HUDEP-2 (cell line): ENCODE measurements at regions not wholly inside any gene's neighbourhood (a gene's known extent, or its start where the extent isn't known, plus 50 kb on each side); places are given as distances from the start of the nearest gene placed in this dataset.
"Not testable (repeated sequence)": the region's sequence is repeated elsewhere in the genome, so short reads cannot be mapped to it uniquely, and the experiment has no call there.

Experiments
- DNase-seq, 76 experiments: peaks; one replicate each; lab custom pipeline; 2025; ENCODE audit not compliant: unreplicated experiment in 76 of 76; lab: John Stamatoyannopoulos, UW

DNA sequence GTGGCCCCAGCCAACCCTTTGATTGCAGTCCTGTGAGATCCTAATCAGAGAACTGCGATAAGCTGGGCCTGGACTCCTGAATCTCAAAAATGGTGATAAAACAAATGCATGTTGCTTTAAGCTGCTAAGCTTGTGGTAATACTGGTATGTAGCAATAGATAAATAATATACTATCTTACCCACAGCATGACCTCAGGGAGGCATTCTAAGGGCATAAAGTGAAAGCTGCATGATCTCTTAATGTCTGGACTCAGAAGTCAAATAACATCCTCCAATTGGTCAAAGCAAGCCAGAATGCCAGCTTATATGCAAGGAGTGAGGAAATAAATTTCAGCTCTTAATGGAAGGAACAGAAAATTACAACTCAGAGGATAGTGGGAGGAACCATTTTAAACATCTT, 246.1 kb downstream of the FSIP2 start:
- DNase-seq, result no peak

DNA sequence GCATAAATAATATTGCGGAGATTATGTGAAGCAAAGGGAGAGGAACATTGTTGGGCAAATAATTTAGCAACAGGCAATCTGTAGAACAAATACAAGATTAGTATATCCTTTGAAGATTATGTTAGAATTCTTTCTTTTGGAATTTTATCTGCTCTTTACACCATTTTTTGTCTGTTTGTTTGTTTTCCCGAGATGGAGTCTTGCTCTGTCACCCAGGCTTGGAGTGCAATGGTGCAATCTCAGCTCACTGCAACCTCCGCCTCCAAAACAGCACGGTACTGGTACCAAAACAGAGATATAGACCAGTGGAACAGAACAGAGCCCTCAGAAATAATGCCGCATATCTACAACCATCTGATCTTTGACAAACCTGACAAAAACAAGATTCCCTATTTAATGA, 250.3 kb downstream of the FSIP2 start:
- DNase-seq, result not testable (repeated sequence)

DNA sequence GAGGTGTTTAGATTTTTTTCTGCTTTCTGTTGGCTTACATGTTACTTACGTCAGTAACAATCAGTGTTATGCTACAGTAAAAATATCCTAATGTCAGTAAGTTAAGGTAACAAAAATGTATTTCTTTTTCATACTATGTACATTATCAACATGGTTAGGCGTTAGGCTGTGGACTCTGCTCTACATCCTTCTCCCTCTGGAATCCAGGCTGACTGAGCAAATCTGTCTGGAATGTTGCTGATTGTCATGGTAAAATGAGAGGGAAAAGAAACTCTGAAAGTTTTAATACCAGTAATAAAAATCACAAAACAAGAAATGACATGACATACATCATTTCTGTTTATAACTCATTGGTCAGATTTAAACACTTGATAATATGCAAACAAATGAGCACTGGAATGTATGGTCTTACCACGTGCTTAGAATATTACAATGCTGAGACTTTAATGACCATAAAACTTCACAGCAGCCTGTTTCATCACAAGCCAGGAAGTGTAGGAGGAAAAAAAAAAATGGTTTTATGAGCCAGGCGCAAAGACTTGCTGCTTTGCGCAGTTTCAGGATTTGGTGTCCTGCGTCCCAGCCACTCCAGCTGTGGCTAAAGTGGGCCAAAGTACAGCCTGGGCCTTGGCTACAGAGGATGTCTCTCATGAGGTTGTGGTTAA, 252.4 kb downstream of the FSIP2 start:
- no peak for DNase-seq

DNA sequence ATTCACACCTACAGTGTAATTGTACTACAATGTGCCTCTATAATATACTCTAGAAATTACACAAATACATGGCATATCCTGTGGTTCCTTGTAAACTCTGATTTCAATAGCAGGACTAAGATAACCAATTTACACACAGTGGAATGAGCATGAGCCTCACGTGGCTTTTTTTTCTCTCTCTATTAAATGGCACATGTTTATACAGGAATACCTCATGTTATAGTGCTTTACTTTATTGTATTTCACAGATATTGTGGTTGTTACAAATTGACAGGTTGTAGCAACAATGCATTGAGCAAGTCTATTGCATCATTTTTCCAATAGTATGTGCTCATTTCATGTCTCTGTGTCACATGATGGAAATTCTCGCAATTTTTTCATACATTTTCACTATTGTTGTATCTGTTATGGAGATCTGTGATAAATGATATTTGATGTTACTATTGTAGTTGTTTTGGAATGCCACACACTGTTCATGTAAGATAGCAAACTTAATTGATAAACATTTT, 260.0 kb downstream of the FSIP2 start:
- DNase-seq, result no peak

DNA sequence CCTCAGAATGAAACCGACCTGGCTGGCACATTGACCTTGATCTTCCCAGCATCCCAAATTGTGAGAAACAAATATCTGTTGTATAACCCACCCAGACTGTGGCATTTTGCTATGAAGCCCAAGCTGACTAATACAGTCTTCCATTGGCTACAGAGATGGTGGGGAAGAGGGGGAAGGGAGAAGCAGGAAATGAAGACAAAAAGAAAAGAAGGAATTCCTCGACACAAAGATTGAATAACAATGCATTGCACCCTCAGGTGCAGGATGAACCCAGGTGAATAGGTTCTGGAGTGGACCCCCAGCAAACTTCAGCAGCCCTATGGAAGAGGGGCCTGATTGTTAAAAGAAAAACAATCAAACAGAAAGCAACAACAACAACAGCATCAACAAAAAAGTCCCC, 270.7 kb downstream of the FSIP2 start:
- no peak for DNase-seq

DNA sequence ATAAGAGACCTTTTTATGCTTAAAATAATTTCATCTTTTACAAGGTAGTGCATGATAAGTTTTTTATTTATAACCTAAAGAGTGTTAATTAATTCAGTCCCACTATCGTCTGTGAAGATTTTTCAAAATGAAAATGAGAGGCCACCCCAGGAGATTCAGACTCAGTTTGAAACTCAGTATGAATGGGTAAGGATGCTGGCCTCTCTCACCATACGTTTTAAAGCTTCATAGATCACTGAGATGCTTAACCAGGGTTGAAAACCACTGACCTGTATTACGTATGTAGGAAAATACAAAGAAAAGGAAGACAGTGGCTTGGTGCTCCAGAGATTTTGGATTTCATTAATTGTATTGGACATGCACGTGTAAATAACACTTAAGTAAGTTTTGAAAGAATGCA, 278.7 kb downstream of the FSIP2 start:
- DNase-seq, result no peak

DNA sequence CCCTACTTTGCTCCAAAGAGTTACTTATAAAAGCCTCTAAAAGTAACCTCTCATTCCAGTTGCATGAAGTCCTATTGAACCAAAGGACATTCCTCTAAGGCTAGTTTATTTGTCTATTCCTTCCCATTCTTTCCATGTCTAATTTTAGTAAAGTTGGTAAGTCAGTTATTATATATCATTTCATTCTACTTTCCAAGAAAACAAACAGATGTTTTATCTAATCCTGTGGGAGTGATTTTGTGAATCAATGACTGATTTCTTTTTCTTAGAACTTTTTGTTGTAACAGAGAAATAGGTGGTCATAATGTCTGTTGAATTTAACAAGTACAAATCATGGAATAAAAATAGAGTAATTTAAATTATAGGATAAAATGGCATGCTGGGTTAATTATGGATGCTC, 286.3 kb downstream of the FSIP2 start:
- DNase-seq, result no peak

DNA sequence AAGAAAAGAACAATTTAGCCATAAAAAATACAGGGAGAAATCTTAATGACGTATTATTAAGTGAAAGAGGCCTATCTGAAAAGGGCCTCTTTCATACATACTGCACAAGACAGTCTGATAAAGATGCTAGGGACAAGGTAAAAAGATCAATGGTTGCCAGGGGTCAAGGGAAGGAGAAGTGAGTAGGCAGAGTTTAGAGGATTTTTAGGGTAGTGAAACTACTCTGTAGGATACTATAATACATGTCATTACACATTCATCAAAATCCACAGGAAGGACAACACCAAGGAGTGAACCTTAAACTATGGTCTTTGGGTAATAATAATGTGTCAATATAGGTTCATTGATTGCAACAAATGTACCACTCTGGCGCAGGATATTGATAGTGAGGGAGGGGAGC, 289.3 kb downstream of the FSIP2 start:
- DNase-seq, result no peak

DNA sequence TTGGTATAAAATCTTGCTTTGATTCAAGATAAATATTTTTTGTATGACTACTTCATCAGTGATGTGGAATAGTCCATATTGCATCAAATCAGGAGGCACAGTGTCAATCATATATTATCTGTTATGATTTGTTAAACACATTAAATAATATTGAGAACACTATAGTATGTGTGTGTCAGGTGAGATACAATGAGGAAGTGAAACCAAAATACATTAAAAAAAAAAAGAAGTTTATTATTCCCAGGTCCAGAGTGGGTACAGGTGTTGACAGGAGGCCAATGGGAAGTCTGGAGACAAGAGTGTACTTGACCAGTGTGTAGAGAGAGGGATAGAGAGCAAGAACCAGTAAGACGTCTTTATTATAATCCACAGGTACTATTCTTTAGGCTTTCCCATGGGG, 292.6 kb downstream of the FSIP2 start:
- DNase-seq, result no peak

DNA sequence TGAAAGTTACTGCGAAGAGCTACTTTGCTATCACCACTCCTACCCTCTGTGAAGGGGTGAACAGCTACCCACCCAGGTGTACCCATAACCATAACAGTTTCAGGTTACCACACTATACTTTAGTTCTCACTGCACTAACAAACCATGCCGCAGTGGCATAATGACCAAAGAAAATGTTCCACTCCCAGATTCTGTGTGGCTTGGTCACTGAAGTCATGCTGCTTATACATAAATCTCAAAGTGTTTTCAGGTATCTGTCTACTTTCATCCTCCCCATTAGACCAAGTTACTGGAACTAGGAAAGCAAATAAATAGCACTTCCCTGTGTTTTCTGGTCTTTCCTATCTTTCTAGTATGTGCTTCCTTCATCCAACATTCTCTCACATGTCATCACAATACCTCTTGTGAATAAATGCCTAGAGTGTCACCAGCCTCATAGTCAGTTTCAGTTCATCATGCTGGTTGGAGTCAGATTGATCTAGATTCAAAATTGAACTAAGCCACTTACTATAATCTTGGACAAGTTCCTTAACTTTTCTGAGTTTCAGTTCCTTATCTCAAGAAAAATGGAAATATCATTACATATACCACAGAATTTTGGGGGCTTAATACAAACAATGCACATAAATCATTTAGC, 293.6 kb downstream of the FSIP2 start:
- peak in 1 of 76 experiments; percentile 1 for DNase-seq

DNA sequence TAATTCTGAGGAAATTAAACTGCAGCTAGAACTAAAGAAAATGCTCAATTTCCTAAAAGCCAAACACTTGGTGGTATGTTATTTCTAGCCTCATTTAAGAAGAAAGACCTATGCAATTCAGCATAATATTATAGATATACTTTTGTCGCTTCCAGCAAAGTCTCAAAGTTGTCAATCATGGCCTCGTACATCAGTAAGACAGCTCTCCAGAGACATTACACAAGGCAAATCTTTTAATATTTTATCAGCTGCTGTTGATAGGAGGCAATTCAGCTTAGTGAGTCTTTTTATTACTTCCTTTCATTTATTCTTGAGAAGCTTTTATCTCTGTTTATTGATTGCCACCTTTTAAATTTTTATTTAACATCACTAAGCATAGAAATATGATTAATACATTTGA, 294.3 kb downstream of the FSIP2 start:
- DNase-seq, result no peak

DNA sequence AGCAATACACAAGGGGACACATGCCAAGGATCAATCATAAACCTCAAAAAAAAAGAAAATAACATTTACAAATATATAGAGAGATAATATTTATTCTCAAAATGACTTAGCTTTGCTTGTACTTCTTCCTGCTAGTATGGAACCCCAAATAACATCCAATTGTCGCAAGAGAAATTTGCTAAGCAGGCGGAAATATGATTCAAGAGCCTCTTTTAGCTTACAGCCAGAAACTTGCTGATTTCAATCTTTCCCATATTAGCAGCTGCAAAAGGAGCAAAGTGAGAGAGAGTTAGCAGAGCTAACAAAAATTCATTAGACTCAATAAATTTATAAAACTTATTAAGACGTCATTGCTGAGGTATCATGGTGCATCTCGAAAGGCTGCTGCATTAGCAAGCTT, 294.9 kb downstream of the FSIP2 start:
- no peak for DNase-seq

DNA sequence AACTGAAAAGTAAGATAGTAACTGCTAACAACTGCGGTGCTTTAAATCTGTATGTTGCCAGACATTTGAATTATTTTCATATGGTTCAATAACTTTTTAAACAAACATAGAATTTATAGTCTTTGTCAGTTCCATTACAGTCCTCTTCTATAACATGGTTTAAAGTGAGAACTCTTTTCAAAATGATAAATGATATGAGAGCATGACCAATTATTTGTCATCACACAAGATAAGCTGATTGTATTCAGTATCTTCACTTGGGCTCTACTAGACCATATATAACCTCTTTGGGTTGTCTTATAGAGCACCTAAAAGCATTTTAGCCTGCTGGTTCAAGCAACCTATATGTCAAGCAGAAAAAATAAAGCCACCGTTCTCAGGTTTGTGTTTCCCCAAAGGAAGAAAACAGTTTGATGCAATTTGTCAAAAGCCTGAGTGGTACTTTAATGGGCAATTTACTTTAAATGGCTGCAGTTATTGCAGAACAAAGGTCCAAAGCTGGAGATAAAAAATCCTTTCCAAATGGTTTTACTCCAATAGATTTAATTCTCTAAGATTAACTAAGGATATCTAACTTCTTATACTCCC, 298.4 kb downstream of the FSIP2 start:
- DNase-seq, result no peak

DNA sequence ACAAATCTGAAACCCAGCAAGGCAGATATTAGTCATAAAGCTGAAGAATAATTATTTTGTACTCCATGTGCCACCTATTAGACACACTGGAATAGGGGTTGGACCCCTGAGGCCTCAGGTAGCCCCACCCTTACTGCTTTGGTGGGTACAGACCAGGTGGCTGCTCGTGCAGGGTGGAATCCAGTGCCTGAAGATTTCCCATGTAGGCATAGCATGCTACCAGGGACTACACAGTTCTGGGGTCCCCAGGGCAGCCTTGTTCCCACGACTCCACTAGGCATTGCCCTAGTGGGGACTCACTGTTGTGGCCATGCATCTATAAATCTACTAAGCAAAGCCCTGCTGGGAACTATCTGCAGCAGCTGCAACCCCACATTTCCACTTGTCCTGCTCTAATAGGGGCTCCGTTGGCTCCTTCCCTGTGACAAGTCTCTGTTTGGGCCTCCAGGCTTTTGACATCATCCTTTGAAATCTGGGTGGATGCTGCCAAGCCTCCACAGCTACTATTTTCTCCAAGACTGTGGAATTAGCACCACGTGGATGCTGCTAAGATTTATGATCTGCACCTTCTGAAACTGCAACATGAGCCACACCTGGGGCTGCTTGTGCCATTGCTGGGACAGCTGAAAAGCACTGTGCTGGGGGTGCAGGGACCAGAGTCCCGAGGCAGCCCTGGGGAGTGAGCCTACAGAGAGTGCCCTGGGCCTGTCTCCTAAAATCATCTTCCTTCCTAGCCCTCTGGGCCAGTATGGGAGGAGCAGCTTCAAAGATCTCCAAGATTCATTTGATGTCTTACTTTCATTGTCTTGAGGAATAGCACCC, 303.8 kb downstream of the FSIP2 start:
- DNase-seq, result no peak

DNA sequence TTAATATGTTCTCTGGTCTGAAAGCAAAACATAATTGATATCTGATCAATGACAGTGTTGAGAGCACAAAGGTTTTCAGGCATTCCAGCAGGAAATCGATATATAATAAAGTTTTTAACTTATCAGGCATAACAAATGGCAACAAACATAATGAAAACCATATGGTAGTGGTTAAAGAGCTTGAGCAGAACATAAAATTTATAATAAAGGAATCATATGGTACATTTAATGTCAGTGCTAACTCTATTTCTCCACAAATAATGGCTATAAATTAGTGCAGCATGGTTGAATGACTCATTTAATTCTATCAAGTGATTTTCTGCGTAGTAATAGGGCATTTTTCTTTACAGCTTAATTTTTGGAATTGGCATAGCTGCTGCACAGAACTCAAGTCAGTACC, 306.2 kb downstream of the FSIP2 start:
- DNase-seq, result no peak

DNA sequence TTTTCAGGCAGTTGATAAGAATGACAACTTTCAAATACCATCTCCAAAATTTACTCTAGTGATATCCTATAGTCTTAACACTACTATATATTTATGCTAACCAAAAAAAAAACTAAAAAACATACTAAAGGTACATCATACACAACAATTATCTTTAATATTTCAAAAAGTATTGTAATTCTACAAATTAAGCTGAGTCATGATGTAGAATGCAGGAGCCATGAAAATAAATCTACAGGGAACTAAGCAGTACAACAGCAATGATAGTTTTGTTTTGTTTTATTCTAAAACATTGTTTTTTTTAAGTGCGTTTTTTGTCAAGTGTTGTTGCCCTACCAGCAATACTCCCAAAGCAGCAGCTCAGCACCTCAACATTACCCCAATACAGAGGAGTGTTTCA, 314.3 kb downstream of the FSIP2 start:
- no peak for DNase-seq

DNA sequence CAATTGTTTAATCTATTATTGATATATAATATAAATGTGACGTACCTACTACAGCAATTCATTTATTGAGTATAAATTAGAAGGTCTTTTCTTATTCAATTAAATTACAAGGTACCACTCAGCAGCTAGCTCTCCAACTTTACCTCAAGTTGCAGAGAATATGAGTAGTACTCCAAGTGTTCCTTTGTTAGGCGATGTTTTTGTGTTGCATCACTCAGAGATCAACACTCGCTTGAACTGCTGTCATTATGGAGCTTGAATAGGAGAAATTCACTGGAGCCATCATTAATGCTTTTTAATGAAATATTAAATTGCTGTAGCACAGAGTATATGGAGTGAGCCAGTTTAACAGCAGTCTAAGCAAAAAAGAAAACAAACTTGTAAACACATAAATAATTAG, 320.0 kb downstream of the FSIP2 start:
- no peak for DNase-seq

DNA sequence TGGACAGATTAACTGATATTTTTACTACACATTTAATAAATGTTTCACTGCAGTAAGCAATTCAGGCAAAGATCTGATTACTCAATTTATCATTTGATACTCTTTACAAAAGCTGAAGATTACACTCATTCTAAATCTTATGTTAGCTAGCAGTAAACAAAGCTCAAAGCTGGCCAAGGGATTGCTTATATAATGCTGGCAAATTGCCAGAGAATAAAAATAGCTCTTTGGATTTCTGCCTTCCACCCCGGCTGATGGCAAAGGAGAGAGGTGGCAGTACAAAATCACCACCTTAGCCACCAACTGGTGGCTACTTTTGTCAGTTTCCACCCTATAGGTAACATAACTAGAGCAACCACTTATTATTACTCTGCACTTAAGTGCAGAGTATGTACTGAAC, 320.5 kb downstream of the FSIP2 start:
- no peak for DNase-seq

DNA sequence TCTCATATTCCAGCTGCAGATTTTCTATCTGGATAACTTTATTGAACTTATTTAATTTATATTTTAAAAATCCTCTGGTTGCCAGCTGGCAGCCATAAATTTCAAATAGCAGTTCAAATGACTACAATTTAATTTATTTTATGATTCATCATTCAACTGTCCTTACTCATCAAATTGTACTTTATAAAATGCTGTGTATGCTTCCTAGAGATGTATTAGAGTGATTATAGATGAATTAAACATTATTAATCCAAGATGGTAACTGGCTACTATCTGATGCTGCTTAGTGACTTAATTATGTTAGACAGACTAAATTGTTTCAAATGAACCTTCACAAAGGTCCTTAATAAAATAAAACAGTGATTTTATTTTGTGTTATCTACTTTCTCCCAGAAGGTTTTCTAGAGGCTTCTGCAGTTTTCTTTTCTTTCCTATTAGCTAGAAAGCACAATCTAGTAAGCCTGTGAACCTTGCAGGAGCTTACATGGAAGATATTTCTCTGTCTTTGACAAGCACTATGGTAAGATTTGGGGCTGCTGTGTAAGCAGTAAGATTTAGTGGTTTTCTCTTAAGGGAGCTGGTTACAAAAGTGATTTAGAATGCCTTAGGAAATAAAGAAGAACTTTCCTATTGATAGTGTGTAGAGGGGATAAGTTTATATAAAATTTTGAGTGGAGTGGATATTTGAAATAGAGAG, 322.3 kb downstream of the FSIP2 start:
- DNase-seq, result no peak

DNA sequence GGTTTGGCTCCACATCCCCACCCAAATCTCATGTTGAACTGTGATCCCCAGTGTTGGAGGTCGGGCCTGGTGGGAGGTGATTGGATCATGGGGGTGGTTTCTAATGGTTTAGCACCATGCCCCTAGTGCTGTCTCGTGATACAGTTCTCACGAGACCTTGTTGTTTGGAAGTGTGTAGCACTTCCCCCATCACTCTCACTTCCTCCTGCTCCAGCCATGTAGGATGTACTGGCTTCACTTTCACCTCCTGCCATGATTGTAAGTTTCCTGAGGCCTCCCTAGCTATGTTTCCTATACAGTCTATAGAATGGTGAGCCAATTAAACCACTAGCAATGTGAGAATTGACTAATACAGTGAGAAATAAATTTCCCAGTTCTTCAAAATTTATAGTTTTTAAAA, 325.9 kb downstream of the FSIP2 start:
- DNase-seq, result no peak

DNA sequence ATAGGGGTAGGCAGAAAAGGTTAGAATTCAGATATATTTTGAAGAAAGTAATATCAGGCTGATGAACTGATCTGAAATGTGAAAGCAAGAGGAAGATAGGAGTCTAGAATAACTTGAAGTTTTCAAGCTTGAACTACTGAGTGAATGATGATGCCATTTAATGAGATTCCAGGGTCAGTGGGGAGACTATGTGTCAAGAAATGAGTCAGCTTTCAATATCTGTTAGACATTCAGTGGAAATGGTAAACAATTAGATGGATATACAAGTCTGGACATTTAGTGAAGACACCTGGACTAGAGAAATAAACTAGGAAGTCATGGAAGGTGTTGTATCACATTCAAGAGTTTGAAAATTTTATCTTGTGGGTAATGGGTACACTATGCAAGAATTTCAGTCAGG, 326.9 kb downstream of the FSIP2 start:
- DNase-seq, result no peak
